Keratinocyte (primary cell): ENCODE measurements at regions not wholly inside any gene's neighbourhood (a gene's known extent, or its start where the extent isn't known, plus 50 kb on each side); places are given as distances from the start of the nearest gene placed in this dataset.

Experiments used
- CTCF ChIP-seq, 3 experiments: IDR thresholded peaks in 1 of 3; conservative IDR thresholded peaks in 1 of 3; optimal IDR thresholded peaks in 1 of 3; 2 replicates in 2 of 3; 3 replicates in 1 of 3; pipeline versions ENCODE3 to v1.5.1; 2011; ENCODE audit warnings: low read length in 3 of 3, mild to moderate bottlenecking in 3 of 3, moderate library complexity in 2 of 3, control low read depth in 1 of 3, inconsistent platforms in 1 of 3; ENCODE audit not compliant: insufficient read depth in 2 of 3; ENCODE audit errors: extremely low read depth in 1 of 3
- EZH2 ChIP-seq: IDR thresholded peaks from one replicate; pipeline ENCODE4 v1.6.1; 2012; ENCODE audit warnings: inconsistent platforms, mild to moderate bottlenecking, low read length, moderate library complexity

GRCh38 chr7:45987521-45988290 lies 66.6 kb upstream of the IGFBP3 start:
- TF ChIP-seq CTCF (optimal IDR thresholded peaks at IDR 0.05 in 1 of 3, IDR thresholded peaks at IDR 0.05 in 1 of 3, conservative IDR thresholded peaks at IDR 0.05 in 1 of 3; ENCODE audit: extremely low read depth in 1 of 3, insufficient read depth in 2 of 3, low read length in 3 of 3): no peak
- no peak for TF ChIP-seq EZH2
